NCI-H748 (cell line): ENCODE measurements at regions not wholly inside any gene's neighbourhood (a gene's known extent, or its start where the extent isn't known, plus 50 kb on each side); places are given as distances from the start of the nearest gene placed in this dataset.
A peak's percentile ranks its signal among the peaks of the same experiment; 100 is the strongest.

Experiments used
- DNase-seq: peaks from one replicate; lab custom pipeline; 2025; ENCODE audit not compliant: unreplicated experiment; lab: John Stamatoyannopoulos, UW

- DNase-seq: no peak
Observed at GRCh38 chr1:56002231-56002630, 577.1 kb downstream of the PLPP3 start.

GRCh38 chr1:56000424-56000823, 578.9 kb downstream of the PLPP3 start:
- no peak for DNase-seq

- no peak for DNase-seq
Observed at GRCh38 chr1:55997536-55997935, 581.8 kb downstream of the PLPP3 start.

GRCh38 chr1:55993646-55994318, 585.6 kb downstream of the PLPP3 start:
- DNase-seq: no peak

- DNase-seq: no peak
Observed at GRCh38 chr1:55990007-55990406, 589.4 kb downstream of the PLPP3 start.

GRCh38 chr1:55988963-55989452, 590.4 kb downstream of the PLPP3 start:
- DNase-seq: no peak

- no peak for DNase-seq
Observed at GRCh38 chr1:55987491-55988249, 591.7 kb downstream of the PLPP3 start.

- no peak for DNase-seq
Observed at GRCh38 chr1:55986003-55986402, 593.4 kb downstream of the PLPP3 start.

- no peak for DNase-seq
Observed at GRCh38 chr1:55981010-55981650, 598.2 kb downstream of the PLPP3 start.

- DNase-seq: no peak
Observed at GRCh38 chr1:55980582-55980981, 598.8 kb downstream of the PLPP3 start.

- DNase-seq: no peak
Observed at GRCh38 chr1:55974714-55975441, 604.5 kb downstream of the PLPP3 start.

GRCh38 chr1:55970526-55971110, 608.7 kb downstream of the PLPP3 start:
- DNase-seq: peak; percentile 54

GRCh38 chr1:55969322-55969721, 610.0 kb downstream of the PLPP3 start:
- DNase-seq: no peak

- DNase-seq: no peak
Observed at GRCh38 chr1:55968661-55969060, 610.7 kb downstream of the PLPP3 start.

- no peak for DNase-seq
Observed at GRCh38 chr1:55965981-55966461, 613.3 kb downstream of the PLPP3 start.

- no peak for DNase-seq
Observed at GRCh38 chr1:55962472-55962871, 616.9 kb downstream of the PLPP3 start.

- no peak for DNase-seq
Observed at GRCh38 chr1:55959136-55959548, 620.2 kb downstream of the PLPP3 start.

- DNase-seq: no peak
Observed at GRCh38 chr1:55958498-55958897, 620.9 kb downstream of the PLPP3 start.

- no peak for DNase-seq
Observed at GRCh38 chr1:55957276-55957675, 622.1 kb downstream of the PLPP3 start.

GRCh38 chr1:55955016-55955621, 624.2 kb downstream of the PLPP3 start:
- DNase-seq: no peak
